Activated naive CD8-positive, alpha-beta T cell treated with anti-CD3 and anti-CD28 coated beads, Interleukin-2, amount 50 U/mL, for 24 hours (primary cell): ENCODE measurements at regions not wholly inside any gene's neighbourhood (a gene's known extent, or its start where the extent isn't known, plus 50 kb on each side); places are given as distances from the start of the nearest gene placed in this dataset.
"Not testable (repeated sequence)": the region's sequence is repeated elsewhere in the genome, so short reads cannot be mapped to it uniquely, and the experiment has no call there.

ENCODE experiments used
- ATAC-seq: fragments of 150-1000 bp; cut with Tn5 transposase; one replicate; pipeline ENCODE4 v1.10.0; 2021
- DNase-seq: peaks from one replicate; pipeline ENCODE4 v3.0.0; 2021
- H3K27ac Mint-ChIP-seq: one replicate; pipeline ENCODE4 v1.8.0; 2021; ENCODE audit warnings: mild to moderate bottlenecking, mixed read lengths
- H3K27me3 Mint-ChIP-seq: one replicate; pipeline ENCODE4 v1.8.0; 2021; ENCODE audit warnings: mixed read lengths
- H3K36me3 Mint-ChIP-seq: one replicate; pipeline ENCODE4 v1.8.0; 2021; ENCODE audit warnings: low read depth, mixed read lengths
- H3K4me1 Mint-ChIP-seq: one replicate; pipeline ENCODE4 v1.8.0; 2021; ENCODE audit warnings: mixed read lengths
- H3K4me3 Mint-ChIP-seq: one replicate; pipeline ENCODE4 v1.8.0; 2021; ENCODE audit warnings: mild to moderate bottlenecking, moderate library complexity, mixed read lengths
- H3K9me3 Mint-ChIP-seq: one replicate; pipeline ENCODE4 v1.8.0; 2021; ENCODE audit warnings: mixed read lengths

GRCh38 chr14:30369502-30370180, 189.3 kb upstream of the G2E3 start:
- no peak overlapping the region for H3K4me3 Mint-ChIP-seq
- DNase-seq (no peak), ATAC-seq (no peak)
- H3K36me3 Mint-ChIP-seq, result no peaks in the 10 kb centered on the region
- no peaks in the 10 kb centered on the region for H3K9me3 Mint-ChIP-seq
- H3K27ac Mint-ChIP-seq, result no peak overlapping the region
- H3K4me1 Mint-ChIP-seq, result no peaks in the 10 kb centered on the region
- H3K27me3 Mint-ChIP-seq, result peaks cover 3% of the 10 kb centered on the region

GRCh38 chr14:30373053-30373452, 185.9 kb upstream of the G2E3 start:
- DNase-seq (no peak), ATAC-seq (no peak)
- Mint-ChIP-seq H3K36me3 (no peaks in the 10 kb centered on the region), H3K9me3 (no peaks in the 10 kb centered on the region), H3K4me1 (no peaks in the 10 kb centered on the region), H3K27ac (no peak overlapping the region), H3K4me3 (no peak overlapping the region), H3K27me3 (peaks cover 3% of the 10 kb centered on the region)

GRCh38 chr14:30373526-30373925, 185.4 kb upstream of the G2E3 start:
- ATAC-seq (no peak), DNase-seq (no peak)
- H3K9me3 Mint-ChIP-seq, result no peaks in the 10 kb centered on the region
- no peaks in the 10 kb centered on the region for H3K4me1 Mint-ChIP-seq
- peaks cover 3% of the 10 kb centered on the region for H3K27me3 Mint-ChIP-seq
- H3K4me3 Mint-ChIP-seq, result no peak overlapping the region
- no peaks in the 10 kb centered on the region for H3K36me3 Mint-ChIP-seq
- no peak overlapping the region for H3K27ac Mint-ChIP-seq

GRCh38 chr14:30375296-30375892, 183.6 kb upstream of the G2E3 start:
- Mint-ChIP-seq H3K9me3 (no peaks in the 10 kb centered on the region), H3K4me3 (no peak overlapping the region), H3K27me3 (peaks cover 3% of the 10 kb centered on the region), H3K4me1 (no peaks in the 10 kb centered on the region), H3K36me3 (no peaks in the 10 kb centered on the region), H3K27ac (no peak overlapping the region)
- ATAC-seq (peak; percentile 90), DNase-seq (peak; percentile 65)

GRCh38 chr14:30381861-30382480, 177.0 kb upstream of the G2E3 start:
- DNase-seq (no peak), ATAC-seq (no peak)
- Mint-ChIP-seq H3K4me1 (no peaks in the 10 kb centered on the region), H3K4me3 (no peak overlapping the region), H3K9me3 (no peaks in the 10 kb centered on the region), H3K27me3 (peaks cover 21% of the 10 kb centered on the region), H3K27ac (no peak overlapping the region), H3K36me3 (no peaks in the 10 kb centered on the region)

GRCh38 chr14:30385925-30386324, 173.0 kb upstream of the G2E3 start:
- Mint-ChIP-seq H3K36me3 (no peaks in the 10 kb centered on the region), H3K9me3 (no peaks in the 10 kb centered on the region), H3K4me1 (peaks cover 2% of the 10 kb centered on the region), H3K27ac (no peak overlapping the region), H3K27me3 (peaks cover 20% of the 10 kb centered on the region), H3K4me3 (no peak overlapping the region)
- DNase-seq, result no peak
- ATAC-seq, result no peak

GRCh38 chr14:30387871-30388270, 171.1 kb upstream of the G2E3 start:
- H3K4me1 Mint-ChIP-seq, result peaks cover 2% of the 10 kb centered on the region
- H3K27me3 Mint-ChIP-seq, result peaks cover 22% of the 10 kb centered on the region
- H3K9me3 Mint-ChIP-seq, result no peaks in the 10 kb centered on the region
- no peak for ATAC-seq
- H3K27ac Mint-ChIP-seq, result no peak overlapping the region
- H3K36me3 Mint-ChIP-seq, result no peaks in the 10 kb centered on the region
- DNase-seq, result no peak
- H3K4me3 Mint-ChIP-seq, result no peak overlapping the region

GRCh38 chr14:30389134-30389876, 169.7 kb upstream of the G2E3 start:
- H3K4me1 Mint-ChIP-seq, result peaks cover 2% of the 10 kb centered on the region
- H3K27ac Mint-ChIP-seq, result no peak overlapping the region
- no peak overlapping the region for H3K4me3 Mint-ChIP-seq
- no peak for DNase-seq
- no peaks in the 10 kb centered on the region for H3K9me3 Mint-ChIP-seq
- ATAC-seq, result no peak
- no peaks in the 10 kb centered on the region for H3K36me3 Mint-ChIP-seq
- H3K27me3 Mint-ChIP-seq, result peaks cover 14% of the 10 kb centered on the region

GRCh38 chr14:30389877-30390385, 169.0 kb upstream of the G2E3 start:
- ATAC-seq, result no peak
- no peak overlapping the region for H3K27ac Mint-ChIP-seq

GRCh38 chr14:30395065-30395464, 163.9 kb upstream of the G2E3 start:
- ATAC-seq, result no peak
- no peaks in the 10 kb centered on the region for H3K9me3 Mint-ChIP-seq
- DNase-seq, result no peak
- H3K27ac Mint-ChIP-seq, result no peak overlapping the region
- no peaks in the 10 kb centered on the region for H3K4me1 Mint-ChIP-seq
- H3K27me3 Mint-ChIP-seq, result peaks cover 11% of the 10 kb centered on the region
- H3K36me3 Mint-ChIP-seq, result no peaks in the 10 kb centered on the region
- H3K4me3 Mint-ChIP-seq, result no peak overlapping the region

More at GRCh38 chr14:30389877-30390385, 169.0 kb upstream of the G2E3 start:
- no peak for DNase-seq
- Mint-ChIP-seq H3K36me3 (no peaks in the 10 kb centered on the region), H3K27me3 (peaks cover 13% of the 10 kb centered on the region), H3K4me1 (peaks cover 2% of the 10 kb centered on the region), H3K4me3 (no peak overlapping the region), H3K9me3 (no peaks in the 10 kb centered on the region)

GRCh38 chr14:30402846-30403245, 156.1 kb upstream of the G2E3 start:
- H3K9me3 Mint-ChIP-seq, result no peaks in the 10 kb centered on the region
- H3K4me1 Mint-ChIP-seq, result no peaks in the 10 kb centered on the region
- H3K27me3 Mint-ChIP-seq, result no peaks in the 10 kb centered on the region
- H3K36me3 Mint-ChIP-seq, result no peaks in the 10 kb centered on the region
- ATAC-seq (no peak), DNase-seq (no peak)
- H3K4me3 Mint-ChIP-seq, result no peak overlapping the region
- no peak overlapping the region for H3K27ac Mint-ChIP-seq

- no peak overlapping the region for H3K27ac Mint-ChIP-seq
- H3K4me1 Mint-ChIP-seq, result no peaks in the 10 kb centered on the region
- no peaks in the 10 kb centered on the region for H3K36me3 Mint-ChIP-seq
- no peaks in the 10 kb centered on the region for H3K27me3 Mint-ChIP-seq
- ATAC-seq, result no peak
- H3K4me3 Mint-ChIP-seq, result no peak overlapping the region
- DNase-seq, result no peak
- no peaks in the 10 kb centered on the region for H3K9me3 Mint-ChIP-seq
Measured at GRCh38 chr14:30403791-30404190, 155.2 kb upstream of the G2E3 start.

- H3K27ac Mint-ChIP-seq, DNase-seq, H3K4me3 Mint-ChIP-seq, H3K36me3 Mint-ChIP-seq, H3K9me3 Mint-ChIP-seq, H3K27me3 Mint-ChIP-seq, H3K4me1 Mint-ChIP-seq, ATAC-seq: not testable (repeated sequence)
Measured at GRCh38 chr14:30409508-30410015, 149.4 kb upstream of the G2E3 start.

GRCh38 chr14:30410986-30411385, 148.0 kb upstream of the G2E3 start:
- no peaks in the 10 kb centered on the region for H3K4me1 Mint-ChIP-seq
- no peak for DNase-seq
- ATAC-seq, result no peak

More at GRCh38 chr14:30410986-30411385, 148.0 kb upstream of the G2E3 start:
- no peak overlapping the region for H3K4me3 Mint-ChIP-seq
- H3K27ac Mint-ChIP-seq, result no peak overlapping the region
- peaks cover 3% of the 10 kb centered on the region for H3K27me3 Mint-ChIP-seq
- H3K9me3 Mint-ChIP-seq, result no peaks in the 10 kb centered on the region
- no peaks in the 10 kb centered on the region for H3K36me3 Mint-ChIP-seq
